Activated CD4-positive, alpha-beta memory T cell treated with anti-CD3 and anti-CD28 coated beads for 36 hours (primary cell): ENCODE measurements at regions not wholly inside any gene's neighbourhood (a gene's known extent, or its start where the extent isn't known, plus 50 kb on each side); places are given as distances from the start of the nearest gene placed in this dataset.
"Not testable (repeated sequence)": the region's sequence is repeated elsewhere in the genome, so short reads cannot be mapped to it uniquely, and the experiment has no call there.

Experiments used
- CTCF ChIA-PET: fragments of 350-600 bp; sonication (Branson Sonifier 250); formaldehyde crosslinking; loops from one replicate; lab custom pipeline; 2021; ENCODE audit warnings: antibody characterized with exemption, inconsistent platforms; lab: Charles Lee
- POLR2A ChIA-PET: fragments of 350-600 bp; sonication (Branson Sonifier 250); formaldehyde crosslinking; loops from one replicate; lab custom pipeline; 2021; ENCODE audit warnings: antibody characterized with exemption; lab: Charles Lee
- DNase-seq: peaks from one replicate; pipeline ENCODE4 v3.0.0-alpha.2; 2020
- H3K27ac Mint-ChIP-seq: one replicate; pipeline ENCODE4 v1.8.0; 2021; ENCODE audit warnings: mixed read lengths
- H3K27me3 Mint-ChIP-seq: one replicate; pipeline ENCODE4 v1.8.0; 2021; ENCODE audit warnings: mixed read lengths
- H3K36me3 Mint-ChIP-seq: one replicate; pipeline ENCODE4 v1.8.0; 2021; ENCODE audit warnings: mixed read lengths
- H3K4me1 Mint-ChIP-seq: one replicate; pipeline ENCODE4 v1.8.0; 2021; ENCODE audit warnings: low read depth, mixed read lengths
- H3K4me3 Mint-ChIP-seq: one replicate; pipeline ENCODE4 v1.8.0; 2021; ENCODE audit warnings: mild to moderate bottlenecking, mixed read lengths
- H3K9me3 Mint-ChIP-seq: one replicate; pipeline ENCODE4 v1.8.0; 2021; ENCODE audit warnings: mixed read lengths
- intact Hi-C: fragments of 100-400 bp; cut with micrococcal nuclease; formaldehyde crosslinking; loops from one replicate; pipeline ENCODE4 v1.15.1; 2023

GRCh38 chr9:79428422-79428821 lies 143.3 kb upstream of the TLE4 start:
- no peak overlapping the region for H3K4me3 Mint-ChIP-seq
- intact Hi-C loops = no loop called here

DNA sequence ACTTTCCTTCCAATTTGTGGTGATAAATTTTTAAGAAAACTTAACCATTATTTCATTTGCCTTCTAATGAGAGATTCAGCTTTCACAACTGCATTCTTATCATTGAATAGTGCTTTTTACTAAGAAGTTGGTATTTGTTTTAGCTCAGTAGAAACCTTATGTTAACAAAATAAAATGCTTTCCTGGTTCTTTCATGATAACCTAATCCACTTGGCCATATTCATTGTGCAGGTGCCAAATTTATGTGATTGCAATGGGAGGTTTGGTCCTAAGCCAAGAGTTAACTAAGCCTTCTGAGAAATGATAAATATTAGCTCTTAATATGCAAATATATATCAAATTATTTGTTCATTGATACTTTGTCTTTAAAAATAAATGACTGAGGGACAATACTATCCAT lies 141.1 kb upstream of the TLE4 start:
- Mint-ChIP-seq H3K4me3 (no peak overlapping the region), H3K9me3 (peaks cover 13% of the 10 kb centered on the region), H3K27ac (no peak overlapping the region), H3K36me3 (peaks cover 4% of the 10 kb centered on the region), H3K27me3 (peaks cover 14% of the 10 kb centered on the region), H3K4me1 (no peaks in the 10 kb centered on the region)
- POLR2A ChIA-PET = no interaction called here
- intact Hi-C loops = no loop called here
- CTCF ChIA-PET = no interaction called here
- DNase-seq = no peak

More at GRCh38 chr9:79428422-79428821, 143.3 kb upstream of the TLE4 start:
- H3K4me1 Mint-ChIP-seq = no peaks in the 10 kb centered on the region
- H3K36me3 Mint-ChIP-seq = peaks cover 9% of the 10 kb centered on the region
- no peak overlapping the region for H3K27ac Mint-ChIP-seq
- ChIA-PET POLR2A (no interaction called here), CTCF (no interaction called here)
- H3K9me3 Mint-ChIP-seq = peaks cover 21% of the 10 kb centered on the region
- peaks cover 5% of the 10 kb centered on the region for H3K27me3 Mint-ChIP-seq
- no peak for DNase-seq

- Mint-ChIP-seq H3K27ac (no peak overlapping the region), H3K4me1 (no peaks in the 10 kb centered on the region), H3K9me3 (peaks cover 7% of the 10 kb centered on the region), H3K36me3 (peaks cover under 1% of the 10 kb centered on the region), H3K27me3 (peaks cover 14% of the 10 kb centered on the region), H3K4me3 (no peak overlapping the region)
- POLR2A ChIA-PET = no interaction called here
- DNase-seq = no peak
- intact Hi-C loops = no loop called here
- CTCF ChIA-PET = interaction anchor here (0.9 kb wide), 1 partner anchor 141 kb away, joined by 3 read pairs; the partner anchor contains the start of gene TLE4
These were observed 140.6 kb upstream of the TLE4 start for GRCh38 chr9:79431019-79431679.

- Mint-ChIP-seq H3K9me3 (no peaks in the 10 kb centered on the region), H3K4me1 (no peaks in the 10 kb centered on the region), H3K27me3 (peaks cover 13% of the 10 kb centered on the region), H3K4me3 (no peak overlapping the region), H3K36me3 (no peaks in the 10 kb centered on the region), H3K27ac (no peak overlapping the region)
- DNase-seq = no peak
- CTCF ChIA-PET = no interaction called here
- POLR2A ChIA-PET = no interaction called here
- intact Hi-C loops = no loop called here
These were observed 139.3 kb upstream of the TLE4 start for GRCh38 chr9:79432485-79432884.

DNA sequence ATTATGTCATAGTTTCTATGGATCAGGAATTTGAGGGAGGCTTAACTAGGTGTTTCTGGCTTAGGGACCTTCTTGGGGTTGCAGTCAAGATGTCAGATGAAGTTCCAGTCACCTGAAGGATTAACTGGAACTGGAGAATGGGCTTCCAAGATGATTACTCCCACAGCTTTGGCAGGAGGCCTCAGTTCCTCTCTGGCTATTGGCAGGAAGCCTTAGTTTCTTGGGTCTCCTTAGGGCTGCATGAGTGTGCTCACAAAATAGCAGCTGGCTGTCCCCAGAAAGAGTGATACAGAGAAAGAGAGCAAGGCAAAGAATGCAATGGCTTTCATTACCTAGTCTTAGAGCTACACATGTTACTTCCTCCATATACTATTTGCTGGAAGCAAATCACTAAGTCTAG lies 138.1 kb upstream of the TLE4 start:
- no peak for DNase-seq
- Mint-ChIP-seq H3K4me3 (no peak overlapping the region), H3K4me1 (no peaks in the 10 kb centered on the region), H3K27ac (no peak overlapping the region), H3K36me3 (no peaks in the 10 kb centered on the region), H3K27me3 (peaks cover 18% of the 10 kb centered on the region), H3K9me3 (no peaks in the 10 kb centered on the region)
- CTCF ChIA-PET = no interaction called here
- POLR2A ChIA-PET = no interaction called here
- intact Hi-C loops = no loop called here

DNA sequence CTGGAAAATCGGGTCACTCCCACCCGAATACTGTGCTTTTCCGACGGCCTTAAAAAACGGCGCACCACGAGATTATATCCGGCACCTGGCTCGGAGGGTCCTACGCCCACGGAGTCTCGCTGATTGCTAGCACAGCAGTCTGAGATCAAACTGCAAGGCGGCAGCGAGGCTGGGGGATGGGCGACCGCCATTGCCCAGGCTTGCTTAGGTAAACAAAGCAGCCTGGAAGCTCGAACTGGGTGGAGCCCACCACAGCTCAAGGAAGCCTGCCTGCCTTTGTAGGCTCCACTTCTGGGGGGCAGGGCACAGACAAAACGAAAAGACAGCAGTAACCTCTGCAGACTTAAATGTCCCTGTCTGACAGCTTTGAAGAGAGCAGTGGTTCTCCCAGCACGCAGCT lies 132.5 kb upstream of the TLE4 start:
- intact Hi-C loops, H3K27ac Mint-ChIP-seq, H3K4me3 Mint-ChIP-seq, H3K4me1 Mint-ChIP-seq, H3K9me3 Mint-ChIP-seq, POLR2A ChIA-PET, DNase-seq, H3K36me3 Mint-ChIP-seq, CTCF ChIA-PET: not testable (repeated sequence)
- H3K27me3 Mint-ChIP-seq = peaks cover 14% of the 10 kb centered on the region

DNA sequence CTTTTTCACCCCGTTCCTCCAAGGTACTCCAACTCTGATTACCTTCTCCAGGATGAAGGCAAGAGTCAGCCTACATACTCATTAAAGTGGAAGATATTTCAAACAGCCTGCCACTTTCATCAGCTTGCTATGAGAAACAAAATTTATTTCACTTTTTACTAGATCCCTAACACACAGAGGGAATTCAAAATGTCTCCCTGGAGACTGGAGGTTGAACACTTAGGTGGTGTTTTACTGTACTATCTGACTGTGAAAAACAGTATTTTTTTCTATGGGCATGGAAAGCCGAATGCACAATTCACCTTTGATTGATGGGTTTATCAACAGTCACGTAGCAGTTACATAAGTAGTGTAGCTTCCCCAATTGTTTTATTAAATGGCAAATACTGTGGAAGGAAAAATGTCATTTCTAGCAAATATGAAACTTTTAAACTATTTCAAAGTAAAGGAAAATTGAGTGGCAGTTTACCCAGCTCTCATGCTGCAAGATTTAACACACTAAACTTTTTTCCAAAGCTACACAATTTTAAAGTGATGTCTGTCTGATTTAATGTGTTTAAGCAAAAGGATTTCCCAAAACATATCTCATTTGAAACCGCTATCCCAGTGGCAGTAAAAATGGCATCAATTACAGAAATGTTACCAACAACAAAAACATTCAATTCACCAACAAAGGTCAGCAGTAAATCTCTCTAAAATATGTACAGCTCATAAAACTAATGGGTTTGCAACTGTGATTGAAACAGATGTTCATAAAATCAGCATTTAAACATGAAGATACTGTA lies 125.0 kb upstream of the TLE4 start:
- Mint-ChIP-seq H3K36me3 (no peaks in the 10 kb centered on the region), H3K4me1 (no peaks in the 10 kb centered on the region), H3K4me3 (no peak overlapping the region), H3K9me3 (no peaks in the 10 kb centered on the region), H3K27ac (no peak overlapping the region), H3K27me3 (no peaks in the 10 kb centered on the region)
- POLR2A ChIA-PET = no interaction called here
- CTCF ChIA-PET = no interaction called here
- no peak for DNase-seq
- intact Hi-C loops = no loop called here

- Mint-ChIP-seq H3K27ac (no peak overlapping the region), H3K4me3 (no peak overlapping the region), H3K4me1 (no peaks in the 10 kb centered on the region), H3K27me3 (peaks cover under 1% of the 10 kb centered on the region), H3K36me3 (no peaks in the 10 kb centered on the region), H3K9me3 (peaks cover under 1% of the 10 kb centered on the region)
- ChIA-PET POLR2A (no interaction called here), CTCF (no interaction called here)
- no peak for DNase-seq
- intact Hi-C loops = no loop called here
These were observed 124.5 kb upstream of the TLE4 start for GRCh38 chr9:79447308-79447605.

DNA sequence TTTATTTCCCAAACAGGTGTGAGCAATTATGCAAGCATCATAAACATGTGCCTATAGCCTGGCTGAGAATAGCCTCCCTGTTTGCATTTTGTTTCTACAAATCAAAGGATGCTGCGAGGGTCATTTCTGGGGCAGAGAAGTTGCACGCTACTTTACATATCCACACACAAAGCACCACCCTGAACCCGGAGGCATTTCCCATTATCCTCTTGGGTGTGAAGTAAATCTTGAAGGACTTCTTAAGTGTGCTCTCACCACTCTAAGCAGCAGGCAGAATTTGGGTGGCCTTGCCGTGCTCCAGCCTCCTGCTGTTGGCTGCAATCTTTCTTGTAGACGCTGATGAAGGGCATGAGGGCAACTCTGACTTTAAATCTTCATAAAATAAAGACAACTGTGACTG lies 124.0 kb upstream of the TLE4 start:
- peaks cover 3% of the 10 kb centered on the region for H3K9me3 Mint-ChIP-seq
- H3K4me1 Mint-ChIP-seq = no peaks in the 10 kb centered on the region
- DNase-seq = no peak
- no peak overlapping the region for H3K27ac Mint-ChIP-seq
- intact Hi-C loops = no loop called here
- H3K4me3 Mint-ChIP-seq = no peak overlapping the region
- POLR2A ChIA-PET = no interaction called here
- H3K27me3 Mint-ChIP-seq = peaks cover 3% of the 10 kb centered on the region
- H3K36me3 Mint-ChIP-seq = no peaks in the 10 kb centered on the region
- CTCF ChIA-PET = no interaction called here

DNA sequence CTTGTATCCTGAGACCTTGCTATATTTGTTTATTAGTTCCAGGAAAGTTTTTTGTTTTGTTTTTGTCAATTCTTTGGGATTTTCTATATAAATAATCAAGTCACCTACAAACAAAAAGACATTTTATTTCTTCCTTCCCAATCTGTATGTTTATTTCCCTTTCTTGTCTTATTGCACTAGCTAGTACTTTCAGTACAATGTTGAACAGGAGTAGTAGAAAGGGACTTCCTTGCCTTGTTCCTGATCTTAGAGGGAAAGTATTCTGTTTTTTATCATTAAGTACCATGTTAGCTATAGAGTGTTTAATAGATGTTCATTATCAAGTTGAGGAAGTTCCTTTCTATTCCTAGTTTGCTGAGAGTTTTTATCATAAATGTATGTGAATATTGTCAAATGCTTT lies 119.5 kb upstream of the TLE4 start:
- H3K27me3 Mint-ChIP-seq = peaks cover 9% of the 10 kb centered on the region
- no peak overlapping the region for H3K27ac Mint-ChIP-seq
- H3K9me3 Mint-ChIP-seq = peaks cover 15% of the 10 kb centered on the region
- CTCF ChIA-PET = no interaction called here
- intact Hi-C loops = no loop called here
- POLR2A ChIA-PET = no interaction called here
- no peak overlapping the region for H3K4me3 Mint-ChIP-seq
- no peaks in the 10 kb centered on the region for H3K36me3 Mint-ChIP-seq
- no peak for DNase-seq
- no peaks in the 10 kb centered on the region for H3K4me1 Mint-ChIP-seq

DNA sequence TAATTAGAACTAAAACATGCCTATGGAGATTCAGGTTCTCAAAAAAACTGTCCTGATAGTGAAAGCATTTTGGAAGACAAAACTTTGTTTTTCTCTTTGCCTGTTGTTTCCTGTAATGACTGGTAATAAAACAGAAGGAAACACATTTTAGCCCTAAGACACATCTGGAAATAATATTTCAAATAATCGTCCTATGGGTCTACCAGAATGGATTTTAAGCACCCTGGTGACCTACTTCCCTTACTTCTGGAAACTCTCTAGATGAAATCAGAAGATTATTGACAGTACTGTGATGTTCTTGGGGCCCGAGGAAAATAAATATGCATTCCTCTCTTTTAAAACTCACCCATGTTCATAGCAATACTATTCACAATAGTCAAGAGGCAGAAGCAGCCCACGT lies 110.1 kb upstream of the TLE4 start:
- Mint-ChIP-seq H3K9me3 (no peaks in the 10 kb centered on the region), H3K4me3 (no peak overlapping the region), H3K27ac (no peak overlapping the region), H3K4me1 (no peaks in the 10 kb centered on the region), H3K36me3 (no peaks in the 10 kb centered on the region), H3K27me3 (peaks cover 10% of the 10 kb centered on the region)
- POLR2A ChIA-PET = no interaction called here
- intact Hi-C loops = no loop called here
- CTCF ChIA-PET = no interaction called here
- DNase-seq = no peak

DNA sequence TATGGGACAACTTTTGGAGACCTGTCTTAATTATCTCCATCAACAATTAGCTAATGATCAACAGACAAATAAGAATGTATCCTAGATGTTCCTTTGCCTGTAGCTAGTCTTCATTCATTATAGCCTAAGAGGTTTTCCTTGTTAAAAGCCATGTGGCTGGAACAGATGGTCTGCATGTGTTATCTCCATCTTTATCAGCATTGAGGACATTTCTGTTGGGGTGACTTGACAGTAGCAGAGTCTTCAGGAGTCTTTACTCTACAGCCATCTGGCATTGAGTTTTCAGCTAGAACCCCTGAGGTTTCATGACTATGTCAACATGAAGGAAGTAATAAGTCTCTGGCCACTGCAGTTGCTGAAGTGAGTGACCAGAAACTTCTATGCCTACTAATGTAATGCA lies 106.6 kb upstream of the TLE4 start:
- Mint-ChIP-seq H3K9me3 (no peaks in the 10 kb centered on the region), H3K4me1 (no peaks in the 10 kb centered on the region), H3K4me3 (no peak overlapping the region), H3K27me3 (no peaks in the 10 kb centered on the region), H3K27ac (no peak overlapping the region), H3K36me3 (no peaks in the 10 kb centered on the region)
- ChIA-PET CTCF (no interaction called here), POLR2A (no interaction called here)
- intact Hi-C loops = no loop called here
- no peak for DNase-seq

DNA sequence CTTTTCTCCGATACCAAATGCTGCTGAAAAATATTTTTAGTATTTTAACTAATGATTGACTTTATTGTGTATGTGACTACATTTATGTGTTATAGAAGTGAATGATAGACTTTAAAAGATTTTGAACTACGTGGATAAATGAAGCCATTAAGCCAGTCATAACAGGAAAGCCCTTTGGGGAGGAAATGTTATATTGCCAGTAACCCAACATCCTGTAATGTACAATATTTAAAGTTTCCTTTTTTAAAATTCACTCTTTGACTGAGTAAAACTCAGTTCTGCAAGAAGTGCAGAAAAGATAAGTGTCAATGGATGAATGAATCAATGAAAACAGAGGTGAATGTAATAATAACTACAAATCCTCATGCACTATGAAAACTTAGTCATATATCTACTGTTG lies 102.6 kb upstream of the TLE4 start:
- CTCF ChIA-PET = no interaction called here
- H3K27ac Mint-ChIP-seq = no peak overlapping the region

More for the DNA sequence above, 102.6 kb upstream of the TLE4 start:
- H3K9me3 Mint-ChIP-seq = no peaks in the 10 kb centered on the region
- POLR2A ChIA-PET = no interaction called here
- no peaks in the 10 kb centered on the region for H3K4me1 Mint-ChIP-seq
- peaks cover under 1% of the 10 kb centered on the region for H3K36me3 Mint-ChIP-seq
- no peak for DNase-seq
- intact Hi-C loops = no loop called here
- no peak overlapping the region for H3K4me3 Mint-ChIP-seq
- H3K27me3 Mint-ChIP-seq = no peaks in the 10 kb centered on the region
